OCI-LY1 (cell line): ENCODE measurements at regions not wholly inside any gene's neighbourhood (a gene's known extent, or its start where the extent isn't known, plus 50 kb on each side); places are given as distances from the start of the nearest gene placed in this dataset.

Experiments
- H2AFZ ChIP-seq: fragments of 200-600 bp; sonication (generic), shearing (Covaris generic); 2 replicates; pipeline ENCODE4 v1.6.0; 2014; ENCODE audit warnings: antibody characterized with exemption, mild to moderate bottlenecking, low read length
- H3F3A ChIP-seq: fragments of 200-600 bp; sonication (generic), shearing (Covaris generic); 2 replicates; pipeline ENCODE4 v1.6.0; 2014; ENCODE audit warnings: mild to moderate bottlenecking, antibody characterized with exemption, low read length, moderate library complexity; ENCODE audit not compliant: insufficient read depth
- H3K27ac ChIP-seq: fragments of 200-600 bp; sonication (generic); 2 replicates; pipeline ENCODE4 v1.5.1; 2014; ENCODE audit warnings: low read length, mixed run types, mild to moderate bottlenecking, low read depth; ENCODE audit not compliant: poor library complexity, severe bottlenecking
- H3K27me3 ChIP-seq: fragments of 200-600 bp; sonication (generic); 2 replicates; pipeline ENCODE4 v1.6.0; 2014; ENCODE audit warnings: antibody characterized with exemption, mild to moderate bottlenecking, low read length, moderate library complexity; ENCODE audit not compliant: insufficient read depth
- H3K36me3 ChIP-seq: fragments of 200-600 bp; sonication (generic); 2 replicates; pipeline ENCODE4 v1.6.1; 2014; ENCODE audit warnings: mild to moderate bottlenecking, antibody characterized with exemption, low read length, moderate library complexity, mixed read lengths; ENCODE audit not compliant: insufficient read depth
- H3K4me1 ChIP-seq: fragments of 200-600 bp; sonication (generic); 2 replicates; pipeline ENCODE4 v1.5.1; 2014; ENCODE audit warnings: mild to moderate bottlenecking, low read length, moderate library complexity; ENCODE audit not compliant: insufficient read depth, severe bottlenecking
- H3K4me2 ChIP-seq: fragments of 200-600 bp; sonication (generic), shearing (Covaris generic); 2 replicates; pipeline ENCODE4 v1.6.1; 2014; ENCODE audit warnings: low read length
- H3K4me3 ChIP-seq: fragments of 200-600 bp; sonication (generic); 2 replicates; pipeline ENCODE4 v1.5.1; 2014; ENCODE audit warnings: low read length, low read depth, mild to moderate bottlenecking, mixed read lengths; ENCODE audit not compliant: poor library complexity, severe bottlenecking
- H3K79me2 ChIP-seq: fragments of 200-600 bp; shearing (Covaris generic); 2 replicates; pipeline ENCODE4 v1.6.1; 2016; ENCODE audit warnings: mixed run types, low read length, mixed read lengths; ENCODE audit not compliant: insufficient read depth
- H3K9ac ChIP-seq: fragments of 200-600 bp; sonication (generic), shearing (Covaris generic); 2 replicates; pipeline ENCODE4 v1.6.1; 2014; ENCODE audit warnings: mild to moderate bottlenecking, low read length, mixed read lengths
- H3K9me2 ChIP-seq: fragments of 200-600 bp; sonication (generic), shearing (Covaris generic); 2 replicates; pipeline ENCODE4 v1.6.1; 2014; ENCODE audit warnings: low read depth, mild to moderate bottlenecking, low read length, mixed read lengths
- H3K9me3 ChIP-seq: fragments of 200-600 bp; shearing (Covaris generic); 2 replicates; pipeline ENCODE4 v1.6.1; 2014; ENCODE audit warnings: low read length, mixed read lengths
- H4K20me1 ChIP-seq: fragments of 200-600 bp; sonication (generic), shearing (Covaris generic); 2 replicates; pipeline ENCODE4 v1.6.0; 2016; ENCODE audit warnings: mild to moderate bottlenecking, low read length; ENCODE audit not compliant: insufficient read depth
- EZH2 ChIP-seq: fragments of 200-600 bp; sonication (generic), shearing (Covaris generic); IDR thresholded peaks from 2 replicates; pipeline ENCODE4 v1.8.0; 2017; ENCODE audit warnings: borderline replicate concordance, mixed run types, mild to moderate bottlenecking, antibody characterized with exemption, low read length, moderate library complexity, mixed read lengths
- TF ChIP-seq, protein P1 (sequence below): fragments of 200-600 bp; sonication (generic), shearing (Covaris generic); IDR thresholded peaks from 2 replicates; pipeline ENCODE4 v1.5.1; 2017; ENCODE audit warnings: mild to moderate bottlenecking, antibody characterized with exemption, low read length, moderate library complexity, mixed read lengths

DNA sequence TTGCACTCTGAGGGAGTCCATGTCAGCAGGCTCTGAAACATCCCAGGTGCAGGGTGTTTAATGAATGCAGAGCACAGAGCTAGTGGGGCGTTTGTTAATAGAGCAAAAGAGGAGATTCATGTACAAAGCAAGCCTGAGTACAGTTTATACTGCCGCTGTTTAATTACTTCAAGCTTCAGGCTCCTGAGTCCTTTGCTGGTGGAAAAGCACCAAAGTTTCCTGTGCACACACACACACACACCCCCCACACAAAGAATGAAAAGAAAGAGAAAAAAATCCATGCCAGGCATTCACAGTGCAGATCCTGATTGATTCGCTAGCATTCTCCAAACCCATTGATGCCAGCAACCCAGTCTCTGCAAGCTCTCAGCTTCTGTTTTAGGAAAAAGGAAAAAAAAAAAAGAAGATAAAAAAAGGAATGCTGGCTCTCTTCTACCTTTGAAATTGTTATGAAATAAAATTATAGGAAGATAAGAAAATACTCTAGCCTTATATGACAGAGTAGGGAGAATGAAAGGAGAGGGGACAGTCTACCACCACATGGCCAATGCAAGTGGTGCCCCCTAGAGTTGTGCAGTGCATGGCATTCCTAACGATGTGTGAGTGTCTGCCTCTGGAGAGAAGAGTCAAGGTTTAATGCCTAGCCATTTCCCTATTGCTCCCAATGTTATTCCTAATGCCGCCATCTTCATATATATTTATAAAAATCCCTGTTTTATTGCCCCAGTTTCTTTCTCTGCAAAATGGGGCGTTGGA, 216.5 kb downstream of the TMEM114 start:
- no peak for TF ChIP-seq EZH2
- TF ChIP-seq, protein P1, sequence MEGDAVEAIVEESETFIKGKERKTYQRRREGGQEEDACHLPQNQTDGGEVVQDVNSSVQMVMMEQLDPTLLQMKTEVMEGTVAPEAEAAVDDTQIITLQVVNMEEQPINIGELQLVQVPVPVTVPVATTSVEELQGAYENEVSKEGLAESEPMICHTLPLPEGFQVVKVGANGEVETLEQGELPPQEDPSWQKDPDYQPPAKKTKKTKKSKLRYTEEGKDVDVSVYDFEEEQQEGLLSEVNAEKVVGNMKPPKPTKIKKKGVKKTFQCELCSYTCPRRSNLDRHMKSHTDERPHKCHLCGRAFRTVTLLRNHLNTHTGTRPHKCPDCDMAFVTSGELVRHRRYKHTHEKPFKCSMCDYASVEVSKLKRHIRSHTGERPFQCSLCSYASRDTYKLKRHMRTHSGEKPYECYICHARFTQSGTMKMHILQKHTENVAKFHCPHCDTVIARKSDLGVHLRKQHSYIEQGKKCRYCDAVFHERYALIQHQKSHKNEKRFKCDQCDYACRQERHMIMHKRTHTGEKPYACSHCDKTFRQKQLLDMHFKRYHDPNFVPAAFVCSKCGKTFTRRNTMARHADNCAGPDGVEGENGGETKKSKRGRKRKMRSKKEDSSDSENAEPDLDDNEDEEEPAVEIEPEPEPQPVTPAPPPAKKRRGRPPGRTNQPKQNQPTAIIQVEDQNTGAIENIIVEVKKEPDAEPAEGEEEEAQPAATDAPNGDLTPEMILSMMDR, result no peak
- Histone ChIP-seq H3K27me3 (no peaks in the 10 kb centered on the region), H3K4me3 (no peak overlapping the region), H2AFZ (no peak overlapping the region), H3K79me2 (no peaks in the 10 kb centered on the region), H3K9me2 (no peaks in the 10 kb centered on the region), H4K20me1 (no peaks in the 10 kb centered on the region), H3K9ac (no peak overlapping the region), H3K4me1 (no peaks in the 10 kb centered on the region), H3K4me2 (no peak overlapping the region), H3K9me3 (no peaks in the 10 kb centered on the region), H3K36me3 (no peaks in the 10 kb centered on the region), H3K27ac (no peak overlapping the region), H3F3A (no peaks in the 10 kb centered on the region)

DNA sequence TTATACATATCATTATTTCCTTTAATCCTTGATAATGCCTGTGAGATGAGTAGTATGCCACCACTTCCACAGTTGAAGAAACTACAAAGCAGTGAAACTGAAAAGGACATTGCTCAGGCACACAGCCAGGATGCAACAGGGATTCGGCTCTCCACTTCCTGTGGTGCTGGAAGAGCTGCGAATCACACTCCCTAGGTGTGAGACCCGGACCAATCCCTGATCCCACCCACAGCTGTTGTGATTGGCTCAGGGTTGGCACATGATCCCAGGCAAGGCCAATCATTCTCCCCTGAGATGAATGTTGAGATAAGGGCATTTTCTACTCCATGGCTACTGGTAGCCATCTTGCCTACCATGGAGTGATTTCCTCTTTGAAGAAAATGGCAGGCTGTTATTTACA, 218.2 kb downstream of the TMEM114 start:
- Histone ChIP-seq H3K9me2 (no peaks in the 10 kb centered on the region), H3K4me2 (no peak overlapping the region), H3K4me1 (no peaks in the 10 kb centered on the region), H3K4me3 (no peak overlapping the region), H3K9me3 (no peaks in the 10 kb centered on the region), H3K79me2 (no peaks in the 10 kb centered on the region), H4K20me1 (no peaks in the 10 kb centered on the region), H3F3A (no peaks in the 10 kb centered on the region), H3K27ac (no peak overlapping the region), H2AFZ (no peak overlapping the region), H3K36me3 (no peaks in the 10 kb centered on the region), H3K27me3 (no peaks in the 10 kb centered on the region), H3K9ac (no peak overlapping the region)
- TF ChIP-seq EZH2, result no peak
- TF ChIP-seq, protein P1, result no peak

GRCh38 chr16:8370374-8371270, 219.7 kb downstream of the TMEM114 start:
- TF ChIP-seq EZH2, result no peak
- TF ChIP-seq, protein P1, result no peak
- no peaks in the 10 kb centered on the region for H3F3A ChIP-seq
- no peaks in the 10 kb centered on the region for H3K9me2 ChIP-seq
- no peak overlapping the region for H3K9ac ChIP-seq
- no peaks in the 10 kb centered on the region for H3K9me3 ChIP-seq
- no peak overlapping the region for H3K27ac ChIP-seq
- no peaks in the 10 kb centered on the region for H3K36me3 ChIP-seq
- no peak overlapping the region for H3K4me3 ChIP-seq
- H3K79me2 ChIP-seq, result no peaks in the 10 kb centered on the region
- H3K4me1 ChIP-seq, result no peaks in the 10 kb centered on the region
- H4K20me1 ChIP-seq, result no peaks in the 10 kb centered on the region
- no peak overlapping the region for H3K4me2 ChIP-seq
- H2AFZ ChIP-seq, result no peak overlapping the region
- no peaks in the 10 kb centered on the region for H3K27me3 ChIP-seq
